ENCODE measurements at regions not wholly inside any gene's neighbourhood (a gene's known extent, or its start where the extent isn't known, plus 50 kb on each side); places are given as distances from the start of the nearest gene placed in this dataset.

- no peaks in the 10 kb centered on the region for H3K36me3 ChIP-seq (ENCODE audit: low read depth, low read length)
- no peaks in the 10 kb centered on the region for H3K79me2 ChIP-seq (ENCODE audit: low read length)
- H3K27ac ChIP-seq (ENCODE audit: low read length) = no peak overlapping the region
- intact Hi-C loops (cut with micrococcal nuclease) = no loop called here
- H3K4me2 ChIP-seq (ENCODE audit: low read length) = no peak overlapping the region
- ChIA-PET POLR2A (ENCODE audit: unreplicated experiment) (no interaction called here), CTCF (no interaction called here)
- H3K4me3 ChIP-seq (ENCODE audit: low read length) = no peak overlapping the region
- no peaks in the 10 kb centered on the region for H3K4me1 ChIP-seq (ENCODE audit: insufficient read depth, low read length)
- BruUV-seq (replicated peaks) = no TSS peak
- no peaks in the 10 kb centered on the region for H3K9me2 ChIP-seq (replicated peaks; ENCODE audit: low read length)
- H3K9ac ChIP-seq (ENCODE audit: low read length) = no peak overlapping the region
- H3F3A ChIP-seq (ENCODE audit: low read length, unreplicated experiment) = no peaks in the 10 kb centered on the region
- no peaks in the 10 kb centered on the region for H3K9me3 ChIP-seq (ENCODE audit: low read length)
- DNase-seq (peak; percentile 54), ATAC-seq (no peak)
- no peak overlapping the region for H2AFZ ChIP-seq (ENCODE audit: low read length)
- no peaks in the 10 kb centered on the region for H3K27me3 ChIP-seq (ENCODE audit: low read length)
- TF ChIP-seq CTCF (conservative IDR thresholded peaks at IDR 0.05; ENCODE audit: low read depth, low read length) = peak; percentile 69
- no peak for TF ChIP-seq EZH2 (IDR thresholded peaks at IDR 0.05; ENCODE audit: low read length, unreplicated experiment)
- no peaks in the 10 kb centered on the region for H4K20me1 ChIP-seq (ENCODE audit: low read length)
Observed at GRCh38 chr4:20395160-20395773, 143.6 kb downstream of the SLIT2 start.

- ChIA-PET POLR2A (ENCODE audit: unreplicated experiment) (no interaction called here), CTCF (no interaction called here)
- H3K9me3 ChIP-seq (ENCODE audit: low read length) = no peaks in the 10 kb centered on the region
- no peak for TF ChIP-seq EZH2 (IDR thresholded peaks at IDR 0.05; ENCODE audit: low read length, unreplicated experiment)
- no peak for TF ChIP-seq CTCF (conservative IDR thresholded peaks at IDR 0.05; ENCODE audit: low read depth, low read length)
- no peak for TF ChIP-seq EZH2phosphoT487 (IDR thresholded peaks at IDR 0.05; ENCODE audit: borderline replicate concordance, low read length)
- no peaks in the 10 kb centered on the region for H3K9me2 ChIP-seq (replicated peaks; ENCODE audit: low read length)
- no peaks in the 10 kb centered on the region for H3K27me3 ChIP-seq (ENCODE audit: low read length)
- no peak for ATAC-seq
- no peaks in the 10 kb centered on the region for H3K79me2 ChIP-seq (ENCODE audit: low read length)
- intact Hi-C loops (cut with micrococcal nuclease) = no loop called here
- no TSS peak for BruUV-seq (replicated peaks)
- H3K4me3 ChIP-seq (ENCODE audit: low read length) = no peak overlapping the region
- H3K4me1 ChIP-seq (ENCODE audit: insufficient read depth, low read length) = no peaks in the 10 kb centered on the region
- H2AFZ ChIP-seq (ENCODE audit: low read length) = no peak overlapping the region
- H3K36me3 ChIP-seq (ENCODE audit: low read depth, low read length) = no peaks in the 10 kb centered on the region
- no peaks in the 10 kb centered on the region for H3F3A ChIP-seq (ENCODE audit: low read length, unreplicated experiment)
- DNase-seq = no peak
- no peak overlapping the region for H3K27ac ChIP-seq (ENCODE audit: low read length)
- no peak overlapping the region for H3K4me2 ChIP-seq (ENCODE audit: low read length)
- no peak overlapping the region for H3K9ac ChIP-seq (ENCODE audit: low read length)
- H4K20me1 ChIP-seq (ENCODE audit: low read length) = no peaks in the 10 kb centered on the region
Observed at GRCh38 chr4:20403290-20403689, 151.6 kb downstream of the SLIT2 start.

GRCh38 chr4:20403846-20404245 is 152.1 kb downstream of the SLIT2 start:
- no TSS peak for BruUV-seq (replicated peaks)
- intact Hi-C loops (cut with micrococcal nuclease) = no loop called here
- no peak overlapping the region for H2AFZ ChIP-seq (ENCODE audit: low read length)
- H3K9ac ChIP-seq (ENCODE audit: low read length) = no peak overlapping the region
- TF ChIP-seq CTCF (conservative IDR thresholded peaks at IDR 0.05; ENCODE audit: low read depth, low read length) (no peak), EZH2phosphoT487 (IDR thresholded peaks at IDR 0.05; ENCODE audit: borderline replicate concordance, low read length) (no peak), EZH2 (IDR thresholded peaks at IDR 0.05; ENCODE audit: low read length, unreplicated experiment) (no peak)
- no peak for ATAC-seq
- H3K4me1 ChIP-seq (ENCODE audit: insufficient read depth, low read length) = no peaks in the 10 kb centered on the region
- H3K4me2 ChIP-seq (ENCODE audit: low read length) = no peak overlapping the region
- H3K79me2 ChIP-seq (ENCODE audit: low read length) = no peaks in the 10 kb centered on the region
- H3F3A ChIP-seq (ENCODE audit: low read length, unreplicated experiment) = no peaks in the 10 kb centered on the region
- H3K9me2 ChIP-seq (replicated peaks; ENCODE audit: low read length) = no peaks in the 10 kb centered on the region
- no peak overlapping the region for H3K27ac ChIP-seq (ENCODE audit: low read length)
- H3K9me3 ChIP-seq (ENCODE audit: low read length) = no peaks in the 10 kb centered on the region
- ChIA-PET CTCF (no interaction called here), POLR2A (ENCODE audit: unreplicated experiment) (interaction anchor here (0.9 kb wide), 1 partner anchor 147 kb away, joined by 10 read pairs; no protein-coding TSS in a partner anchor)
- H3K36me3 ChIP-seq (ENCODE audit: low read depth, low read length) = no peaks in the 10 kb centered on the region
- no peaks in the 10 kb centered on the region for H3K27me3 ChIP-seq (ENCODE audit: low read length)
- no peaks in the 10 kb centered on the region for H4K20me1 ChIP-seq (ENCODE audit: low read length)
- no peak for DNase-seq
- no peak overlapping the region for H3K4me3 ChIP-seq (ENCODE audit: low read length)
